Panc1 (cell line): ENCODE measurements at regions not wholly inside any gene's neighbourhood (a gene's known extent, or its start where the extent isn't known, plus 50 kb on each side); places are given as distances from the start of the nearest gene placed in this dataset.

Experiments used
- ATAC-seq: fragments of 200-7000 bp; cut with Tn5 transposase; 2 replicates; pipeline ENCODE4 v1.9.1; 2020; ENCODE audit warnings: mild to moderate bottlenecking, moderate library complexity
- BruUV-seq: library from RNA; stranded (reverse); fragments of 400-500 nt; replicated peaks from 2 replicates; lab custom pipeline; 2021; lab: Mats Ljungman, UMichigan
- CTCF ChIA-PET: fragments of 300-600 bp; sonication (Branson Sonifier 250); formaldehyde crosslinking; loops from one replicate; lab custom pipeline; 2022; ENCODE audit warnings: antibody characterized with exemption; lab: Charles Lee
- POLR2A ChIA-PET: fragments of 300-600 bp; sonication (Branson Sonifier 250); formaldehyde crosslinking; loops from one replicate; lab custom pipeline; 2022; ENCODE audit warnings: antibody characterized with exemption; lab: Charles Lee
- DNase-seq: peaks from one replicate; pipeline ENCODE4 v3.0.0-alpha.2; 2010; ENCODE audit warnings: low read depth, low spot score
- H3K27ac ChIP-seq: 2 replicates; pipeline ENCODE4 v1.5.1; 2011; ENCODE audit warnings: mild to moderate bottlenecking, low read length, inconsistent platforms
- H3K27me3 ChIP-seq: fragments of 200-500 bp; sonication (Bioruptor generic); 2 replicates; pipeline ENCODE4 v1.6.0; 2014; ENCODE audit warnings: low read length, inconsistent platforms; ENCODE audit not compliant: control insufficient read depth, insufficient read depth
- H3K36me3 ChIP-seq: fragments of 200-500 bp; sonication (Bioruptor generic); 2 replicates; pipeline ENCODE4 v1.5.1; 2014; ENCODE audit warnings: inconsistent platforms, mild to moderate bottlenecking, low read length, moderate library complexity; ENCODE audit not compliant: control insufficient read depth, insufficient read depth
- H3K4me1 ChIP-seq: 2 replicates; pipeline ENCODE4 v1.5.1; 2011; ENCODE audit warnings: inconsistent platforms, mild to moderate bottlenecking, low read length, moderate library complexity; ENCODE audit not compliant: control insufficient read depth, insufficient read depth
- H3K4me3 ChIP-seq, 2 experiments: 2 replicates each; pipeline ENCODE4 v1.5.1; 2011 to 2012; ENCODE audit warnings: low read depth in 2 of 2, low read length in 2 of 2, mild to moderate bottlenecking in 2 of 2, inconsistent platforms in 1 of 2, moderate library complexity in 1 of 2
- H3K9me3 ChIP-seq: fragments of 200-500 bp; sonication (Bioruptor generic); 2 replicates; pipeline ENCODE4 v1.5.1; 2014; ENCODE audit warnings: low read depth, mild to moderate bottlenecking, inconsistent platforms, low read length, moderate library complexity; ENCODE audit not compliant: control insufficient read depth, insufficient read depth
- POLR2AphosphoS5 ChIP-seq: IDR thresholded peaks from 2 replicates; pipeline ENCODE4 v1.6.1; 2012; ENCODE audit warnings: mild to moderate bottlenecking, low read depth, low read length, moderate library complexity
- REST ChIP-seq, 2 experiments: IDR thresholded peaks; 2 replicates each; pipeline ENCODE4 v1.6.1; 2011 to 2012; ENCODE audit warnings: low read depth in 2 of 2, control low read depth in 1 of 2, low read length in 1 of 2, mild to moderate bottlenecking in 1 of 2, moderate library complexity in 1 of 2; ENCODE audit not compliant: insufficient read depth in 1 of 2
- SIN3A ChIP-seq: IDR thresholded peaks from 2 replicates; pipeline ENCODE4 v1.6.1; 2012; ENCODE audit warnings: low read depth, mild to moderate bottlenecking, low read length, moderate library complexity, borderline replicate concordance; ENCODE audit not compliant: insufficient read depth
- TCF7L2 ChIP-seq: IDR thresholded peaks from 2 replicates; pipeline ENCODE4 v1.6.1; 2011; ENCODE audit warnings: mild to moderate bottlenecking, low read depth, low read length, inconsistent platforms
- in situ Hi-C: cut with HindIII; loops from 2 replicates; pipeline ENCODE4 v1.10.0; 2016; ENCODE audit warnings: low sequenced_read_pairs, low pct_unique_long_range_greater_than_20kb
- intact Hi-C: fragments of 100-400 bp; cut with micrococcal nuclease; formaldehyde crosslinking; loops from one replicate; pipeline ENCODE4 v1.10.0; 2022; ENCODE audit not compliant: unreplicated experiment
- TF ChIP-seq, protein P1 (sequence below): fragments of 450-650 bp; IDR thresholded peaks from 2 replicates; pipeline ENCODE4 v1.5.1; 2017; ENCODE audit warnings: mild to moderate bottlenecking

- no peak for DNase-seq
- POLR2A ChIA-PET = no interaction called here
- Histone ChIP-seq H3K4me1 (no peaks in the 10 kb centered on the region), H3K4me3 (no peak overlapping the region), H3K27ac (no peak overlapping the region), H3K27me3 (no peaks in the 10 kb centered on the region), H3K36me3 (no peaks in the 10 kb centered on the region), H3K9me3 (no peaks in the 10 kb centered on the region)
- intact Hi-C loops = no loop called here
- ATAC-seq = no peak
- CTCF ChIA-PET = no interaction called here
- TF ChIP-seq, protein P1, sequence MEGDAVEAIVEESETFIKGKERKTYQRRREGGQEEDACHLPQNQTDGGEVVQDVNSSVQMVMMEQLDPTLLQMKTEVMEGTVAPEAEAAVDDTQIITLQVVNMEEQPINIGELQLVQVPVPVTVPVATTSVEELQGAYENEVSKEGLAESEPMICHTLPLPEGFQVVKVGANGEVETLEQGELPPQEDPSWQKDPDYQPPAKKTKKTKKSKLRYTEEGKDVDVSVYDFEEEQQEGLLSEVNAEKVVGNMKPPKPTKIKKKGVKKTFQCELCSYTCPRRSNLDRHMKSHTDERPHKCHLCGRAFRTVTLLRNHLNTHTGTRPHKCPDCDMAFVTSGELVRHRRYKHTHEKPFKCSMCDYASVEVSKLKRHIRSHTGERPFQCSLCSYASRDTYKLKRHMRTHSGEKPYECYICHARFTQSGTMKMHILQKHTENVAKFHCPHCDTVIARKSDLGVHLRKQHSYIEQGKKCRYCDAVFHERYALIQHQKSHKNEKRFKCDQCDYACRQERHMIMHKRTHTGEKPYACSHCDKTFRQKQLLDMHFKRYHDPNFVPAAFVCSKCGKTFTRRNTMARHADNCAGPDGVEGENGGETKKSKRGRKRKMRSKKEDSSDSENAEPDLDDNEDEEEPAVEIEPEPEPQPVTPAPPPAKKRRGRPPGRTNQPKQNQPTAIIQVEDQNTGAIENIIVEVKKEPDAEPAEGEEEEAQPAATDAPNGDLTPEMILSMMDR = no peak
- TF ChIP-seq POLR2AphosphoS5 = no peak
- TF ChIP-seq TCF7L2 = no peak
- TF ChIP-seq SIN3A = no peak
- TF ChIP-seq REST (IDR thresholded peaks at IDR 0.05; ENCODE audit: insufficient read depth in 1 of 2, low read depth in 2 of 2, low read length in 1 of 2) = no peak
- no TSS peak for BruUV-seq
- in situ Hi-C loops = no loop called here
Measured at GRCh38 chr20:39299783-39300182, 337.6 kb downstream of the DHX35 start.

- H3K36me3 ChIP-seq = no peaks in the 10 kb centered on the region
- no TSS peak for BruUV-seq
- no peak for ATAC-seq
- intact Hi-C loops (no loop called here), in situ Hi-C loops (no loop called here)
- H3K4me1 ChIP-seq = no peaks in the 10 kb centered on the region
- TF ChIP-seq TCF7L2 = no peak
- TF ChIP-seq POLR2AphosphoS5 = no peak
- TF ChIP-seq, protein P1 = no peak
- no peak for TF ChIP-seq REST (IDR thresholded peaks at IDR 0.05; ENCODE audit: insufficient read depth in 1 of 2, low read depth in 2 of 2, low read length in 1 of 2)
- TF ChIP-seq SIN3A = no peak
- no peak overlapping the region for H3K27ac ChIP-seq
- ChIA-PET POLR2A (interaction anchor here (0.6 kb wide), 1 partner anchor 1036 kb away, joined by 3 read pairs; no protein-coding TSS in a partner anchor), CTCF (no interaction called here)
- no peaks in the 10 kb centered on the region for H3K9me3 ChIP-seq
- no peaks in the 10 kb centered on the region for H3K27me3 ChIP-seq
- no peak for DNase-seq
- no peak overlapping the region for H3K4me3 ChIP-seq
Measured at GRCh38 chr20:39298571-39299506, 336.7 kb downstream of the DHX35 start.
